IMR-90 (cell line): ENCODE measurements at regions not wholly inside any gene's neighbourhood (a gene's known extent, or its start where the extent isn't known, plus 50 kb on each side); places are given as distances from the start of the nearest gene placed in this dataset.

Experiments used
- ATAC-seq: fragments of 200-7000 bp; cut with Tn5 transposase; 2 replicates; pipeline ENCODE4 v1.9.1; 2020; ENCODE audit warnings: low read depth, mild to moderate bottlenecking, moderate library complexity
- BruUV-seq: library from RNA; stranded (reverse); fragments of 400-500 nt; replicated peaks from 2 replicates; lab custom pipeline; 2021; lab: Mats Ljungman, UMichigan
- CTCF ChIA-PET: fragments of 300-600 bp; formaldehyde crosslinking; extraction: SDS; loops from one replicate; lab custom pipeline; 2021; ENCODE audit warnings: antibody characterized with exemption; lab: Yijun Ruan, JAX
- POLR2A ChIA-PET: fragments of 300-600 bp; sonication (Branson Sonifier 250); formaldehyde crosslinking; loops from one replicate; lab custom pipeline; 2022; ENCODE audit warnings: antibody characterized with exemption; ENCODE audit not compliant: unreplicated experiment; lab: Charles Lee
- DNase-seq: peaks from one replicate; pipeline ENCODE4 v3.0.0; 2013
- H2AFZ ChIP-seq: replicated peaks from 2 replicates; pipeline ENCODE3; 2013; ENCODE audit warnings: low read length, mild to moderate bottlenecking; ENCODE audit not compliant: poor library complexity
- H2AK5ac ChIP-seq: 2 replicates; pipeline ENCODE4 v1.6.1; 2013; ENCODE audit warnings: low read depth, low read length, inconsistent platforms
- H2AK9ac ChIP-seq: replicated peaks from 2 replicates; pipeline ENCODE3; 2013; ENCODE audit warnings: mild to moderate bottlenecking, low read depth, low read length, moderate library complexity; ENCODE audit not compliant: poor library complexity
- H2BK120ac ChIP-seq: 2 replicates; pipeline ENCODE4 v1.6.1; 2013; ENCODE audit warnings: low read depth, low read length, inconsistent platforms
- H2BK15ac ChIP-seq: 3 replicates; pipeline ENCODE4 v1.6.1; 2013; ENCODE audit warnings: low read depth, low read length, inconsistent platforms
- H2BK20ac ChIP-seq: 2 replicates; pipeline ENCODE4 v1.6.1; 2013; ENCODE audit warnings: low read depth, mild to moderate bottlenecking, inconsistent platforms, low read length, moderate library complexity
- H2BK5ac ChIP-seq: 2 replicates; pipeline ENCODE4 v1.6.1; 2013; ENCODE audit warnings: mild to moderate bottlenecking, low read depth, low read length, inconsistent platforms; ENCODE audit not compliant: poor library complexity, severe bottlenecking
- H3K14ac ChIP-seq: replicated peaks from 2 replicates; pipeline ENCODE4 v1.6.1; 2013; ENCODE audit warnings: low read depth, low read length, inconsistent platforms
- H3K18ac ChIP-seq: 2 replicates; pipeline ENCODE4 v1.6.1; 2013; ENCODE audit warnings: low read depth, low read length, control low read depth
- H3K23ac ChIP-seq: 2 replicates; pipeline ENCODE4 v1.6.1; 2013; ENCODE audit warnings: low read depth, low read length, inconsistent platforms
- H3K27ac ChIP-seq: 2 replicates; pipeline ENCODE4 v1.5.1; 2013; ENCODE audit warnings: mild to moderate bottlenecking, control low read depth, low read length; ENCODE audit not compliant: insufficient read depth
- H3K27me3 ChIP-seq: 2 replicates; pipeline ENCODE4 v1.6.1; 2013; ENCODE audit warnings: low read length; ENCODE audit not compliant: control insufficient read depth, insufficient read depth
- H3K36me3 ChIP-seq: 2 replicates; pipeline ENCODE4 v1.6.1; 2013; ENCODE audit warnings: low read length, mixed read lengths; ENCODE audit not compliant: control insufficient read depth, insufficient read depth
- H3K4ac ChIP-seq: 2 replicates; pipeline ENCODE4 v1.6.1; 2013; ENCODE audit warnings: low read depth, low read length, inconsistent platforms
- H3K4me1 ChIP-seq: 2 replicates; pipeline ENCODE4 v1.6.1; 2013; ENCODE audit warnings: low read length, mixed read lengths; ENCODE audit not compliant: control insufficient read depth, insufficient read depth
- H3K4me2 ChIP-seq: 2 replicates; pipeline ENCODE4 v1.6.1; 2013; ENCODE audit warnings: low read depth, mild to moderate bottlenecking, control low read depth, low read length, moderate library complexity
- H3K4me3 ChIP-seq: 2 replicates; pipeline ENCODE4 v1.5.1; 2013; ENCODE audit warnings: low read depth, mild to moderate bottlenecking, control low read depth, low read length, moderate library complexity; ENCODE audit not compliant: insufficient read depth
- H3K56ac ChIP-seq: 2 replicates; pipeline ENCODE4 v1.6.1; 2013; ENCODE audit warnings: low read length, inconsistent platforms; ENCODE audit not compliant: insufficient read depth; ENCODE audit errors: extremely low read depth
- H3K79me1 ChIP-seq, 2 experiments: 2 replicates each; pipeline ENCODE4 v1.6.1; 2013; ENCODE audit warnings: low read length in 2 of 2, inconsistent platforms in 1 of 2, low read depth in 1 of 2
- H3K9ac ChIP-seq: 2 replicates; pipeline ENCODE4 v1.6.1; 2013; ENCODE audit warnings: low read depth, low read length, control low read depth
- H3K9me1 ChIP-seq: 2 replicates; pipeline ENCODE4 v1.6.1; 2013; ENCODE audit warnings: low read length, inconsistent platforms; ENCODE audit not compliant: insufficient read depth
- H3K9me3 ChIP-seq: 2 replicates; pipeline ENCODE4 v1.6.1; 2013; ENCODE audit warnings: low read length; ENCODE audit not compliant: control insufficient read depth, insufficient read depth
- H4K20me1 ChIP-seq: 2 replicates; pipeline ENCODE4 v1.6.1; 2013; ENCODE audit warnings: low read length, inconsistent platforms; ENCODE audit not compliant: insufficient read depth
- H4K5ac ChIP-seq: 2 replicates; pipeline ENCODE4 v1.6.1; 2013; ENCODE audit warnings: mild to moderate bottlenecking, low read depth, low read length, control low read depth
- H4K8ac ChIP-seq, 2 experiments: 2 replicates each; pipeline ENCODE4 v1.6.1; 2013; ENCODE audit warnings: low read depth in 2 of 2, low read length in 2 of 2, control low read depth in 1 of 2, inconsistent platforms in 1 of 2
- H4K91ac ChIP-seq: 2 replicates; pipeline ENCODE4 v1.6.1; 2013; ENCODE audit warnings: low read depth, low read length, inconsistent platforms; ENCODE audit not compliant: insufficient read depth
- BHLHE40 ChIP-seq: fragments of 150-350 bp; IDR thresholded peaks from 2 replicates; pipeline ENCODE4 v1.6.1; 2016; ENCODE audit warnings: mild to moderate bottlenecking, low read depth, low read length
- MAFK ChIP-seq: IDR thresholded peaks from 2 replicates; pipeline ENCODE4 v1.6.1; 2012; ENCODE audit warnings: low read depth, low read length, improper control_type of control experiment
- MXI1 ChIP-seq: IDR thresholded peaks from 2 replicates; pipeline ENCODE4 v1.6.1; 2012; ENCODE audit warnings: low read depth, mild to moderate bottlenecking, low read length, moderate library complexity, borderline replicate concordance
- RAD21 ChIP-seq: IDR thresholded peaks from 2 replicates; pipeline ENCODE4 v1.6.1; 2012; ENCODE audit warnings: low read length, improper control_type of control experiment
- WGBS, 2 experiments: methylation state at CpG; one replicate each; pipeline versions ENCODE4 v1.1.5 to v1.1.7; 2013; ENCODE audit warnings: missing lambda C conversion rate in 2 of 2; ENCODE audit not compliant: insufficient read length in 1 of 2; ENCODE audit errors: extremely low coverage in 2 of 2; 5-methylcytosine and 5-hydroxymethylcytosine counted together
- dilution Hi-C: fragments of 300-500 bp; cut with HindIII; formaldehyde crosslinking; loops from one replicate; pipeline ENCODE4 v1.14.3; 2018; ENCODE audit warnings: low sequenced_read_pairs; ENCODE audit not compliant: unreplicated experiment
- in situ Hi-C: fragments of 300-500 bp; cut with MboI; formaldehyde crosslinking; loops from 3 replicates; pipeline ENCODE4 v1.14.3; 2019; ENCODE audit warnings: low sequenced_read_pairs, inconsistent platforms, mixed read lengths
- intact Hi-C: fragments of 100-400 bp; cut with micrococcal nuclease; formaldehyde crosslinking; loops from 2 replicates; pipeline ENCODE4 v1.10.0; 2022
- TF ChIP-seq, protein P1 (sequence below): fragments of 150-350 bp; IDR thresholded peaks from 2 replicates; pipeline ENCODE4 v1.6.1; 2016; ENCODE audit warnings: low read depth, mild to moderate bottlenecking, low read length, moderate library complexity, borderline replicate concordance

DNA sequence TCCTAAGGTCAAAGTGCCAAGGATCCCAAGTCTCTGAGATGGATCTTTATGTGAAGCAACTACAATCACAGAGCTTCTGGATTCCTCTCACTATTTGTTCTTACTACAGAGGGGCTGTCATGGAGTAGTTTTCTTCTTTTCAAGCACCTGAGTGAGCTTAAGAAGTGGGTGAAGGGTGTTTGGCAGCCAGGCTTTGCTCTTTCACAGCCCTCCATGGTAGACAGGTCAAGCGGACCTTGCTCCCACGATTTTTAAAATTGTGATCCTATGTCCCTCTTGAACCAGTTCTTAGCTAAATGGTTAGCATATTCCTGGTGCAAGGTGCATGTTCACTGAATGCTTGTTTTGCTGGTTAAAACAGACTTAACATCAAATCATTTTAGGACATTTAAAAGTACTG lies 332.2 kb downstream of the GADD45G start:
- Histone ChIP-seq H3K9me3 (no peaks in the 10 kb centered on the region), H3K18ac (no peak overlapping the region), H2BK20ac (no peak overlapping the region), H3K14ac (no peak overlapping the region), H4K91ac (no peak overlapping the region), H3K79me1 (no peaks in the 10 kb centered on the region), H3K27me3 (peaks cover 18% of the 10 kb centered on the region), H3K4me1 (peaks cover 4% of the 10 kb centered on the region; the same call in 1 of the 2 replicates), H3K56ac (no peak overlapping the region), H2AK5ac (no peak overlapping the region), H3K9ac (no peak overlapping the region), H2AFZ (no peak overlapping the region), H3K4me3 (no peak overlapping the region), H3K4ac (no peak overlapping the region), H2BK15ac (no peak overlapping the region), H2BK5ac (no peak overlapping the region), H4K5ac (no peak overlapping the region), H3K9me1 (no peaks in the 10 kb centered on the region; the same call in 1 of the 2 replicates), H4K8ac (no peak overlapping the region), H3K27ac (no peak overlapping the region), H4K20me1 (no peaks in the 10 kb centered on the region), H3K23ac (no peak overlapping the region), H2BK120ac (no peak overlapping the region), H3K36me3 (no peaks in the 10 kb centered on the region), H2AK9ac (no peak overlapping the region), H3K4me2 (no peak overlapping the region)
- ChIA-PET POLR2A (no interaction called here), CTCF (no interaction called here)
- intact Hi-C loops (no loop called here), dilution Hi-C loops (no loop called here), in situ Hi-C loops (no loop called here)
- no peak for TF ChIP-seq RAD21
- no peak for TF ChIP-seq MAFK
- TF ChIP-seq MXI1, result no peak
- TF ChIP-seq, protein P1, sequence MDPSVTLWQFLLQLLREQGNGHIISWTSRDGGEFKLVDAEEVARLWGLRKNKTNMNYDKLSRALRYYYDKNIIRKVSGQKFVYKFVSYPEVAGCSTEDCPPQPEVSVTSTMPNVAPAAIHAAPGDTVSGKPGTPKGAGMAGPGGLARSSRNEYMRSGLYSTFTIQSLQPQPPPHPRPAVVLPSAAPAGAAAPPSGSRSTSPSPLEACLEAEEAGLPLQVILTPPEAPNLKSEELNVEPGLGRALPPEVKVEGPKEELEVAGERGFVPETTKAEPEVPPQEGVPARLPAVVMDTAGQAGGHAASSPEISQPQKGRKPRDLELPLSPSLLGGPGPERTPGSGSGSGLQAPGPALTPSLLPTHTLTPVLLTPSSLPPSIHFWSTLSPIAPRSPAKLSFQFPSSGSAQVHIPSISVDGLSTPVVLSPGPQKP, result no peak
- TF ChIP-seq BHLHE40, result no peak
- ATAC-seq, result no peak
- no peak for DNase-seq
- WGBS, 2 experiments, result no CpG with 5 or more reads among the region's 2 CpGs
- BruUV-seq, result no TSS peak
